HG02678 (cell line): ENCODE measurements at regions not wholly inside any gene's neighbourhood (a gene's known extent, or its start where the extent isn't known, plus 50 kb on each side); places are given as distances from the start of the nearest gene placed in this dataset.
"Not testable (repeated sequence)": the region's sequence is repeated elsewhere in the genome, so short reads cannot be mapped to it uniquely, and the experiment has no call there.

Experiments
- ATAC-seq: cut with Tn5 transposase; IDR thresholded peaks from one replicate; pipeline ENCODE4 v1.9.1; 2021; ENCODE audit warnings: mild to moderate bottlenecking, moderate library complexity; ENCODE audit not compliant: unreplicated experiment

DNA sequence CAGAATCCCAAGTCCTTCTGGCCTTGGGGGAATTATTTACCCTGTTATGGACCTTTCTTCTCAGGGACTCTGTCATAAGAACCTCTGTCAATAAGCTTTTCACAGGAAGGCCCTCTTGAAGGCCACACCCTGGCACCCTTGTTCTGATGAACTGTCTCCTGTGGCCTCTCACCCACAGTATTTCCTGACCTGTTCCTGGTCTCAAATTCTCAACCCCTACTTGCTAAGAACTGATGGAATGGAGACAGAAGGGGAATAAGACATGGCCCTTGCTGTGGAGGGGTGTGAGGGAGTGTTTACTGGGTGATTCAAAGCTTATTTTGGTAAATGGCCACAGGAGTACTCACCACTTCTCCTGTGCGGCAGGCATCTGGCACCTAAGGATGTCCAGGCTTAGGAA lies 1082.9 kb downstream of the BCL11B start:
- no peak for ATAC-seq

DNA sequence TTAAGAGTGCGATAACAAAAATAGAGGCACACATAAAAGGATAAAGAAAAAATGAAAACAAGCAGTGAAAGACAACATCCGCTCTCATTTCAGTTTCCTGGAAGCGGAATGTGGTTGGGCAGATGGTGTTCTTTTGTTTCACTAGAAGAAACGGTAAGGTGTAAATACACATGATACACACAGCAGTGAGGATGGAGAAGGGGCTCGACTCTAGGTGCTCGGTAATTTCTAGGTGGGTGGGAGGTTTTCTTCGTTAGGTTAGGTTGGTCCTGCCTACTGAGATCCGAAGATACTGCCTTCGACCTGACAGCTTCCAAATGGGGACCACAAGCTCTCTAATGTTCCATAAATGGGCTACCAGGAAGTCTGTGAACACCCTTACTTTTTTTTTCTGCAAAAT lies 1082.5 kb downstream of the BCL11B start:
- ATAC-seq: no peak

DNA sequence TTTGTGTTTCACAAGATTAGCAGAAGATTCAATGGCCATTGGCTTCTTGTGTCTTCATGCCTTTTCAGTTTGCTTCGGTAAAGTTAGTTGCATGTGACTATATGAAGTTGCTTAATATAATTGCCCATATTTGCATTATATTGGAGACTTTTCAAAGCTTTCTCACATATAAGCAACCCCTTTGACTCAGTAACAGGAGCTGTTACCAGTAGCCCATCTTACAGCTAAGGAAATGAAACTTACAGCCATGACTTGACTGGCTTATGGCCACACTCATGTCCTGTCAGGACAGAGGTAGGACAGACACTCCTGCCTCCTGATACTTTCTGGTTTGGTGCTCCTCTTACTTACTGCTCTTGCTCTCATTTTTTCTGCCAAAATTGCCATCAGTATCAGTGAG lies 1082.1 kb downstream of the BCL11B start:
- no peak for ATAC-seq

DNA sequence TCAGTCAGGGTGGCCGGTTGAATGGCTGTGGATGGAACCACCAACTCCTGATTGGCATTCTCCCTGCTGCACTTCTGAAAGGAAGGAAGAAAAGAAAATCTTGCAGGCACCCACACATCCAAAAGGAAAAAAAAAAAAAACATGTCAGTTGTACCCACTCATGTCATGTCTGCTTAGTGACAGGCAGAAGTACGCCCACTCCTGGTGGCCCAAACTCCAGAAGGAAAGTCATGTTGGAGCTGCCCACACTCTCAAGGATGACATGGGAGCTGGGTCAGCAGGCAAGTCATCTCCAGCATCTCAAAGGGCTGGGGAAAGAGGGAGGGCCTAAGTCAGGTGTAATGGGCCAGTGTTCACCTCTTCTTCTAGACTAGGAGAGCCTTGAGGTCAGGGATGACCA lies 1079.1 kb downstream of the BCL11B start:
- no peak for ATAC-seq

GRCh38 chr14:98194821-98195220 lies 1077.2 kb downstream of the BCL11B start:
- no peak for ATAC-seq

DNA sequence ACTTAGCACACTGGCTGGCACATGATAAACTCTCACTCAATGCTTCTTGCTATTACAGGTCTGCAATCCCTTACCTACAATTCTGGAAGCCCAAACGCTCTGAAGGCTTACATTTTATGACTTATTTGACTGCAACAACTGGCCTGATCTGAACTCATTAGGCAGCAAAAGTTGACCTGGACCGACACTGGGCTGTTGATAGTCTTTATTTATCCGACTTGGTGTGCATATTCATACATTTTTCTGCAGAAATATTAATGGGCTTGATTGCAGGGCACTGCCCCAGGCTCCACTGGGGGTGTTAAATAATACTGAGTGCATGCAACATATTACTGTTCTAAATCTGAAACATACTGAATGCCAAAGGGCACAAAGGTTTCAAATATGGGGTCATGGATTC lies 1076.7 kb downstream of the BCL11B start:
- no peak for ATAC-seq

GRCh38 chr14:98197933-98198332 lies 1074.1 kb downstream of the BCL11B start:
- no peak for ATAC-seq

DNA sequence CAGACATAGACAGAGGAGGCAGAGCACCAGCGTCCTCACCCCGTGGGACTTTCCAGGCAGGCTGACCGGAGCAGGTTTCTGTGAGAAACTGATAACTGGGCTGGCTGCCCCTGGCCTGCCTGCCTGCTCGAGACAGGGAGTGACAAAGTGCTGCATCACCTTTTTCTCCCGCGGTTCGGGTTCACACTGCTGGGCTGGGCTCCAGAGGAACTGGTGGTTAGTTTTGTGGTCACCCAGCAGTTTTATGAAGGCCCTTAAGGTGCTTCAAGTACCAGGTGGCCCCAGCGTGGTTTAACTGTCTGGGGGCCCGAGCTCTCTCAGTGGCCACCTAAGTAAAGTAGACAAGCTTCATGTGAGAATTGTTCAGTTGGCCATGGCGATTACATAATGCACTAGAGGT lies 1073.6 kb downstream of the BCL11B start:
- ATAC-seq: no peak

DNA sequence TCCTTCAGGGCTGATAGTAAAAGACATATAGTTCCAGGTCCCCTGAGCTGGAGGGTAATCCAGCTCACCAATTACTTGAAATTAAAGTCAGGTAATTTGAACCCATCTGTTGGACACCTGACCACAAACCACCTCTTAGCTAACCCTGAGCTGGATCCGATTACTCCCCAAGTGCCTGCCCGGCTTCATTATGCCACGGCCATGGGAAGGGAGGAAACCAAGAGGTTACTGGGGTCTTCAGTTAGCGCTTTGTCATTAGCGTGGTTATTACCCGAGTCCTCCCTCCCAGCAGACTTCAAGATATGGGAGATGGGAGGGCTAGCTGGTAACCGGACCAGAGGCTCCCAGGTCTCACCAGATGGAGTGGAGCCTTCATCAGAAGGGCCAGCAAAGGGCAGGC lies 1071.4 kb downstream of the BCL11B start:
- ATAC-seq: no peak

- ATAC-seq: no peak
These were observed 1068.6 kb downstream of the BCL11B start for GRCh38 chr14:98203421-98203820.

DNA sequence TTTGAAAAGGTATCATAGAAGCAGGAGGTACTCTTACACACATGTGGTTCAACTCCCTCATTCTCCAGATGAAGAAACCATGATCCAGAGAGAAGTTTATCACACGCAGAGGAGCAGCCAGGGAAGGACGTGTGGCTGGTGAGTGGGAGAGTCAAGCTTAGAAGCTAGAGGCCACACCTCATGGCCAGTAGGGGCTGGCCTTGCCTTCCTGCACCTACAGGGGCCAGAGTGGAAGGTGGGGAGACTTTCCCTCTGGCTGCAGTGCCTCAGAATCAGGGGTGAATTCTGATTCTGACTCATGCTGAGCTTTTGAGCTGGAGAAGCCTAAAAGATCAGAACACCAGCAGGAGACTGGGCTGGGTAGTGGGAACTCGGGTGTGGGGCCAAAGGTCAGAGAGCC lies 1067.9 kb downstream of the BCL11B start:
- no peak for ATAC-seq

GRCh38 chr14:98207415-98207814 lies 1064.6 kb downstream of the BCL11B start:
- ATAC-seq: no peak

DNA sequence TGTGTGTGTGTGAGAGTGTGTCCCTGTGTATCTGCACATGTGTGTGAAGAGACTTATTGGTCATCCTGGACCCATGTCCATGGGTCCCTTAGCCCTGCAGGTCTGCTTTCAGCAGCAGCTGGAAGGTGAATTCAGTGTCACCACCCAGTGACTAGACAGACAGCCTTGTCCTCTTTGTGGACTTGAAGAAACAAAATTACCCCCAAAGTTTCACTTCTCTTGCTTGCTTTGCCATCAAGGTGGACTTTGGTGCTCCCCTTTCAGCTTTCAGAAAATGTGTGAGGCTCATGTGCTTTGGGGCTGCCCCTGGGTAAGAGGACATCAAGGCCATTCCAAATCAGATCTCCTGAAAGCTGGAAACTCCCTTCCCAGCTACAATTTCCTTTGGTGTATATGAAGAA lies 1063.8 kb downstream of the BCL11B start:
- ATAC-seq: no peak

DNA sequence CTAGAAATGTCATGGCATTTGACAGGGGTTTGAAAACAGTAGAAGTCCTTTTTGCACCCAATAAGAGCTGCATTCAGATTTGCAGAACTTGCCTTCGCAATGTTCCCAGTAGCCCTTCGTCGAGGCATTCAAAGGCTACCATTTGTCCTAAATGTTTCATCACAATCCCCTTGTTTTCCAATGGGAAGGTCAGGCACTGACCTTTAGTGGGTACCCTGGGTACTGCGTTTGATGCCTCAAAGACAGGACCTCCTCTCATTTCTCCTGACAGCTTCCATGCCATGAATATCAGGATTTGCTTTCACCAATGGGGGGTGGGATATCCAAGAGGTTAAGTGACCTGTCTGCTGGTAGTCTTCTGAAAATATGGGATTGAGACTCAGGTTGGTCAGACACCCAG lies 1063.1 kb downstream of the BCL11B start:
- no peak for ATAC-seq

DNA sequence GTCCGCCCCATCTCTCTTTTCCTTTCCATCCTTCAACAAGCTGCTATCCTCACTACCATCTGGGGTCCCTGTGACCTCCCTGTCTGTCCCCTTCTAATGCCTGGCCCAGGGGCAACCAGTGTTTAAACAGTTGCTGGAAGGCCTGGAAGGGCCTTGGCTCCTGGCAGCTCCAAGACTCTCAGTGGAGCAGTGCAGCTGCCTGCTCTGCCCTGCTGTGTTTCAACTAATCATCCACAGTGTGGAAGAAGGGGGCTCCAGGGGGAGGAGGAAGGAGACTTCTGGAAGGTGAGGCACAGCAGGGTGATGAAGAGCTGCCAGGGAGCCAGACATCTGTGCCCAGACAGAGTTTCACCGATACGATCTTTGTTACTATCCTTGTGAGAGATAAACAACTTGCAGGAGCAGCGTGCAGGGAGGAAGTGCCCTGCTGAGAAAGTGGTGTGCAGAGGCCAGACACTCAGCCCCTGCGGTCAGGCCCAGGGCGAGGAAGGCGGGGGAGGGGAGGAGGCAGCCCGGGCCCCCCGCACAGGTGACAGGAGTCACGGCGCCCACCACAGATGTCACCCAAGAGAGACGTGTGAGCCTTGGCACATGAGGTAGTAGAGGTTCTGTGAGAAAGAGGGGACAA lies 1061.8 kb downstream of the BCL11B start:
- no peak for ATAC-seq

- no peak for ATAC-seq
These were observed 1054.5 kb downstream of the BCL11B start for GRCh38 chr14:98217530-98217929.

DNA sequence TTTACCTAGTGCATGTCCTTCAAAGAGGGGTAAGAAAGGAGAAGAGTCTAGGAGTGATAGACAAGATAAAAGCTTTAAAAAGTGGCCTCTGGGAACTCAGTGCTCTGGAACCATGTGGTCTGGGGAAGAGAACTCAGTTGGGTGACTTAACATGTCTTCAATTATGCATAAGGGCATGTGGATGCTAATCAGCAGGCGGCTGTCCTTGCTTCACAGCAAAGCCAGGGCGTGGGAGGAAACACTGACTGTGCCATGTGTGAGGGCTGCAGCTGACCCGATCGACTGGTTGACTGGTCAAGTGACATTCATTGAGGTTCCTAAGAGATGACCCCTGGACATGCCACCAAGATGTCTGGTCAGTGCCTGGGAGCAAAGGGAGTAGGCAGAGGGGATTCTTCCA lies 1053.8 kb downstream of the BCL11B start:
- no peak for ATAC-seq

GRCh38 chr14:98219638-98220037 lies 1052.4 kb downstream of the BCL11B start:
- no peak for ATAC-seq

DNA sequence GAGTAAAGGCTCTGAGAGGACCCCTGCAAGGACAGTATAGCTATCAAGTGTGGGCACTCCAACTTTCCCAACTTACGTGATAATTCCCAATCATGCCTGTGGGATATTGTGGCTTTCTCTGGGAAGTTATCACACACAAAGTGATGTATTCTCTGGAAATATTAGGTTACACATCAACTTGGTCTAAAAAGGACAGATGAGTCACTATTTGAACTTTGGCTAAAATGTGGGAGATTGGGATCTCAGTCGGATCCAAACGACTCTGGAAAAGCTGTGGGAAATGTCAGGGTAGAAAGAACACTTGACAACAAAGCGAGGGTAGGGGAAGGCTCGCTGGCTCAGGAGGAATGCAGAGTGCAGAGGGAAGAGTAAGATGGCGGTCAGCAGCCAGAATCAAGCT lies 1048.9 kb downstream of the BCL11B start:
- no peak for ATAC-seq

GRCh38 chr14:98223710-98224109 lies 1048.3 kb downstream of the BCL11B start:
- not testable (repeated sequence) for ATAC-seq

GRCh38 chr14:98226411-98226810 lies 1045.6 kb downstream of the BCL11B start:
- no peak for ATAC-seq

- ATAC-seq: no peak
These were observed 1044.8 kb downstream of the BCL11B start for GRCh38 chr14:98227000-98227726.

- ATAC-seq: no peak
These were observed 1044.3 kb downstream of the BCL11B start for GRCh38 chr14:98227727-98228111.
